GM10248 (cell line): ENCODE measurements at regions not wholly inside any gene's neighbourhood (a gene's known extent, or its start where the extent isn't known, plus 50 kb on each side); places are given as distances from the start of the nearest gene placed in this dataset.

ENCODE experiments used
- CTCF ChIA-PET: fragments of 300-600 bp; sonication (Branson Sonifier 250); formaldehyde crosslinking; extraction: SDS; loops from one replicate; lab custom pipeline; 2021; ENCODE audit warnings: antibody characterized with exemption; lab: Yijun Ruan, JAX
- POLR2A ChIA-PET: fragments of 350-650 bp; sonication (Branson Sonifier 250); formaldehyde crosslinking; extraction: SDS; loops from one replicate; lab custom pipeline; 2020; ENCODE audit warnings: antibody characterized with exemption; lab: Yijun Ruan, JAX
- DNase-seq: peaks from one replicate; pipeline ENCODE4 v3.0.0; 2012; ENCODE audit errors: extremely low spot score
- TF ChIP-seq, protein P1 (sequence below): IDR thresholded peaks from 2 replicates; pipeline ENCODE4 v1.5.1; 2012; ENCODE audit warnings: mild to moderate bottlenecking, low read depth; ENCODE audit errors: extremely low read depth, missing control alignments, control extremely low read depth

DNA sequence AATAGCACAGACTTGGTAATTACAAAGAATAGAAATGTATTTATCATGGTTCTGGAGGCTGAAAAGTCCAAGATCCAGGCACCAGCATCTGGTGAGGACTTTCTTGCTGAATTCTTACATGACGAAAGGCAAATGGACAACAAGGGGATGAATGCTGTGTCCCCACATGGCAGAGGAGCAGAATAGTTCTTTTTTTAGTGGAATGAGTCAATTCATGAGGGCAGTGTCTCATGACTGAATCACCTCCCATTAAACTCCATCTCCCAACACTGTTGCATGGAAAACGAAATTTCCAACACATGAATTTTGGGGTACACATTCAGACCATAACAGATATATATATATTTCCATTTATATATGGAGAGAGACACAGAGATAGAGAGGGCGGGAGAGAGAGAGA lies 628.3 kb downstream of the TRIML1 start:
- CTCF ChIA-PET, result no interaction called here
- POLR2A ChIA-PET, result no interaction called here

DNA sequence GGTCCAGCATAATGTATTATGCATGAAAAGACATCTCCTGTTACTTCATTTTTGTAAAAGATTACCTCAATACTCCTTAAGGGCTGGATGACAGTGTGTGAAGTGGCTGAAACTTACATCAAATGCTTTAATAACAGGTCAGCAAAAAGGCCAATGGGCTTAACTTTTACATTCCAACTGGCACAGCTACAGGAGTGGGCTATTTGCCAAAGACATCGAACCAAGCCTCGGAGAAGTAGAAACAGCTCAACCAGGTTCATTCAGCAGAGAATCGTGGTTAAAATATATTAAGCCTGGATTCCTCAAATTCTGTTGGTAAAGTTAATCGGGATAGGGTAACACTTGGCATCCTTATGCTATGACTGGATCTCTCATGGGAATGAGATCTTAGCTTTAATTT lies 639.7 kb downstream of the TRIML1 start:
- TF ChIP-seq, protein P1, sequence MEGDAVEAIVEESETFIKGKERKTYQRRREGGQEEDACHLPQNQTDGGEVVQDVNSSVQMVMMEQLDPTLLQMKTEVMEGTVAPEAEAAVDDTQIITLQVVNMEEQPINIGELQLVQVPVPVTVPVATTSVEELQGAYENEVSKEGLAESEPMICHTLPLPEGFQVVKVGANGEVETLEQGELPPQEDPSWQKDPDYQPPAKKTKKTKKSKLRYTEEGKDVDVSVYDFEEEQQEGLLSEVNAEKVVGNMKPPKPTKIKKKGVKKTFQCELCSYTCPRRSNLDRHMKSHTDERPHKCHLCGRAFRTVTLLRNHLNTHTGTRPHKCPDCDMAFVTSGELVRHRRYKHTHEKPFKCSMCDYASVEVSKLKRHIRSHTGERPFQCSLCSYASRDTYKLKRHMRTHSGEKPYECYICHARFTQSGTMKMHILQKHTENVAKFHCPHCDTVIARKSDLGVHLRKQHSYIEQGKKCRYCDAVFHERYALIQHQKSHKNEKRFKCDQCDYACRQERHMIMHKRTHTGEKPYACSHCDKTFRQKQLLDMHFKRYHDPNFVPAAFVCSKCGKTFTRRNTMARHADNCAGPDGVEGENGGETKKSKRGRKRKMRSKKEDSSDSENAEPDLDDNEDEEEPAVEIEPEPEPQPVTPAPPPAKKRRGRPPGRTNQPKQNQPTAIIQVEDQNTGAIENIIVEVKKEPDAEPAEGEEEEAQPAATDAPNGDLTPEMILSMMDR, result no peak
- ChIA-PET CTCF (no interaction called here), POLR2A (no interaction called here)
- no peak for DNase-seq

More for the DNA sequence above, 628.3 kb downstream of the TRIML1 start:
- TF ChIP-seq, protein P1, result no peak
- DNase-seq, result no peak

DNA sequence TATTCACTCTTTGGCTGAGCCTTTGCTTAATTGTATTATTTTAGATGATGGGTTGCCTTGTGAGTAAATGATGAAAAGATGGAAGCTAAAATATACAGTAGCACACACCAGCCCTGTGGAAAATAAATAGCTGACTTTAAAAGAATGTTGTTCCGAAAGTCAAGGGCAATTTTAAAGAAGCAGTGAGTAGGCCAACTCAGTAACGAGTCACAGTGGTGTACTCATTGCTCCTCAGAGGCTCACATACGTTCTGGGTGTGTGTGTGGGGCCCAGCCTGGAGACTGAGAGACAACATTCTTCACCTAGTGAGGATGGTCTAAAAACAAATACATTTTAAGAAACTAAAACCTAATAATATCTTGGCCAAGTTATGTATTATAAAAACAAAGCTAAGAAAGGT lies 640.3 kb downstream of the TRIML1 start:
- ChIA-PET POLR2A (no interaction called here), CTCF (no interaction called here)
- TF ChIP-seq, protein P1, result no peak
- DNase-seq, result no peak

DNA sequence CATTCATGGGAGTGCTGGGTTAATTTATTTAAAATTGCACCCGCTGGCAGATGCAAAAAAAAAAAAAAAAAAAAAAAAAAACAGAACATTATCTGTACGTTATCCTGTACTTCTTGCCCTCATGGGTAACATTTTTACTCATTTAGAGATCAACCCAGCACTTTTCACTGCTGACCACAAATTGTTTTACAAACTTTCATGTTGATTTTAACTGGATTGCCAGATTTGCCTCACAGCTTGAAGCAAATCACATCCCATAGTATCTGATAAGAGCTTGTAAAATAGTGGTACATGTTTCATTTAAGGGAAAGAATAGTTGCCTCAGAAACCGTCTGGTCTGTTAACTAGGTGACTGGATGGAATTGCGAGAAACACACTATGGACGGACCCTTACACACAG lies 640.8 kb downstream of the TRIML1 start:
- POLR2A ChIA-PET, result no interaction called here
- TF ChIP-seq, protein P1, result no peak
- CTCF ChIA-PET, result no interaction called here
- no peak for DNase-seq

DNA sequence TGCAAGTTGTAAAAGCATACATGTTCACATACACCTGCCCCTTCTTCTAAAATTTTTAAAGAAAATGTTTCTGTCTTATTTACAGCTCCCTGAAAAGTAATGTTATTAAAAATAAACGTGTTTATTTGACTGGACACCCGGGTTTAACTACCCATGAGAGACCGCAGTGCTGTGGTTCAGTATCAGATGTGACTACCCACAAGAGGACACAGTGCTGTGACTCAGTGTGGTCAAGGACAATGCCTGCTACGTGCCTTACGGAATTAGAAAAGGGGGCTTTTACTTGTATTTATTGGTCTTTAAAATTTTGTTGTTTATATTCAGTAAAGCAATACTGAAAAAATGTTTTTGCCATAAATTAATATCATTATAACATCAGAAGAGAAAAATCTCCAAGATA lies 641.4 kb downstream of the TRIML1 start:
- TF ChIP-seq, protein P1, result no peak
- ChIA-PET POLR2A (no interaction called here), CTCF (no interaction called here)
- DNase-seq, result no peak

DNA sequence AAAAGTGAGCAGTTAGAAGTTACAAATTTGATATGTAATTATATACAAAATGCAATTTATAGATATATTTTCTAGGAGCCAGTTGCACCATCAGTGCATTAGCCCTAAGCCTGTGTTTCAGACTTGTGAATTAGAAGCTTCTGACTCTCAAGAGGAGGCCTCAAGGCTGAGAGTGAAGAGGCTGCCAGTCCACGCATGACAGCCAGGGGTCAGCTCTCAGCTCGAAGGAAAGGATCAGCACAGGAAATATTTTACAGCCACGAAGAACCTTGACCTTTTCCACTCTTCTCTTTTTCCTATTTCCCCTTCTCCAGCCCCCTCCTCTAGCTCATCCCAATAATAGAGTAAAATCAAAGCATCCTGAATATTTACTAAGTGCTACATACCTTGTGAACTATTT lies 642.4 kb downstream of the TRIML1 start:
- DNase-seq, result no peak
- ChIA-PET POLR2A (no interaction called here), CTCF (interaction anchor here (1.1 kb wide), 2 partner anchors 9 to 24 kb away, joined by 3 to 4 read pairs; no protein-coding TSS in a partner anchor)
- TF ChIP-seq, protein P1, result no peak

DNA sequence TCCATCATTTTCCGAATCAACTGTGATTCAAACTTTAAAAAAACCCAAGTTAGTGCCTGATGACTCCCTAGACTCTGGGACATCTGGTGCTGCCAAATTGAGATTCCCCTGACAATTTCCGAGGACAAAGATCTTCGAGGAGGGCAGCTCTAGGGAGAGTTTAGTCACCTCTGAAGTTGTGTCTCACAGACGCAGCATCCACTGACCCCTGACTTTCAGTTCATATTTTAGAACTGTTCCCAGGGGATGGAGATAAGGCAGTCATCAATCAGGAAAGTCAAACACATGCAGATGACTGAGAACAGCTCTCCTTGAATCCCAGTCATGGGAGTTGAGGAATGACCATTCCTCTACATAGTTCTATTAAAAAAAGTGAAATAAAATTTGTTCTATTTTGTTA lies 643.9 kb downstream of the TRIML1 start:
- CTCF ChIA-PET, result no interaction called here
- no peak for DNase-seq
- POLR2A ChIA-PET, result no interaction called here
- TF ChIP-seq, protein P1, result no peak
